ENCODE measurements at regions not wholly inside any gene's neighbourhood (a gene's known extent, or its start where the extent isn't known, plus 50 kb on each side); places are given as distances from the start of the nearest gene placed in this dataset.

DNA sequence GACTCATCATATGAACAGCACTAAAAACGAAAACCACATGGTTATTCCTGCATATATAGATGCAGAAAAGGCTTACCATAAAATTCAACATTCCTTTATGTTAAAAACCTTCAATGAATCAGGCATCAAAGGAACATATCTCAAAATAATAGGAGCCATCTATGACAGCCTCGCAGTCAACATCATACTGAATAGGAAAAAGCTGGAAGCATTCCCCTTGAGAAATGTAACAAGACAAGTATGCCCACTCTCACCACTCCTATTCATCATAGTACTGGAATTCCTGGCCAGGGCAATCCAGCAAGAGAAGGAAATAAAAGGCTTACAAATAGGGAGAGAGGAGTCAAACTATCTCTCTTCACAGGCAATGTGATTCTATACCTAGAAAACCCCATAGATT lies 179.6 kb upstream of the HTR2A start:
- no peak overlapping the region for H2AFZ ChIP-seq (ENCODE audit: low read depth, low read length, severe bottlenecking)
- no peaks in the 10 kb centered on the region for H3K79me2 ChIP-seq (ENCODE audit: insufficient read depth, low read length)
- H3K4me3 ChIP-seq (ENCODE audit: insufficient read depth, low read length, poor library complexity, severe bottlenecking), result no peak overlapping the region
- peaks cover 11% of the 10 kb centered on the region; the same call in 1 of the 2 replicates for H3K9me3 ChIP-seq (ENCODE audit: insufficient read depth, low read length)
- no peak overlapping the region for H3K27ac ChIP-seq (ENCODE audit: low read depth, low read length)
- H4K20me1 ChIP-seq (ENCODE audit: low read depth, low read length), result no peaks in the 10 kb centered on the region
- no peaks in the 10 kb centered on the region for H3K27me3 ChIP-seq (ENCODE audit: low read length)
- no peaks in the 10 kb centered on the region for H3F3A ChIP-seq (ENCODE audit: insufficient read depth)
- TF ChIP-seq, protein P1, sequence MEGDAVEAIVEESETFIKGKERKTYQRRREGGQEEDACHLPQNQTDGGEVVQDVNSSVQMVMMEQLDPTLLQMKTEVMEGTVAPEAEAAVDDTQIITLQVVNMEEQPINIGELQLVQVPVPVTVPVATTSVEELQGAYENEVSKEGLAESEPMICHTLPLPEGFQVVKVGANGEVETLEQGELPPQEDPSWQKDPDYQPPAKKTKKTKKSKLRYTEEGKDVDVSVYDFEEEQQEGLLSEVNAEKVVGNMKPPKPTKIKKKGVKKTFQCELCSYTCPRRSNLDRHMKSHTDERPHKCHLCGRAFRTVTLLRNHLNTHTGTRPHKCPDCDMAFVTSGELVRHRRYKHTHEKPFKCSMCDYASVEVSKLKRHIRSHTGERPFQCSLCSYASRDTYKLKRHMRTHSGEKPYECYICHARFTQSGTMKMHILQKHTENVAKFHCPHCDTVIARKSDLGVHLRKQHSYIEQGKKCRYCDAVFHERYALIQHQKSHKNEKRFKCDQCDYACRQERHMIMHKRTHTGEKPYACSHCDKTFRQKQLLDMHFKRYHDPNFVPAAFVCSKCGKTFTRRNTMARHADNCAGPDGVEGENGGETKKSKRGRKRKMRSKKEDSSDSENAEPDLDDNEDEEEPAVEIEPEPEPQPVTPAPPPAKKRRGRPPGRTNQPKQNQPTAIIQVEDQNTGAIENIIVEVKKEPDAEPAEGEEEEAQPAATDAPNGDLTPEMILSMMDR (IDR thresholded peaks at IDR 0.05; ENCODE audit: insufficient read depth, low read length, poor library complexity, severe bottlenecking), result no peak
- TF ChIP-seq EZH2phosphoT487 (conservative IDR thresholded peaks at IDR 0.05; ENCODE audit: low read length), result no peak
- H3K9ac ChIP-seq (ENCODE audit: low read length), result no peak overlapping the region
- no peaks in the 10 kb centered on the region for H3K9me2 ChIP-seq (replicated peaks; ENCODE audit: insufficient read depth, low read length)
- H3K4me2 ChIP-seq (ENCODE audit: low read depth, low read length, poor library complexity, severe bottlenecking), result no peak overlapping the region
- H3K36me3 ChIP-seq (ENCODE audit: low read length), result no peaks in the 10 kb centered on the region

DNA sequence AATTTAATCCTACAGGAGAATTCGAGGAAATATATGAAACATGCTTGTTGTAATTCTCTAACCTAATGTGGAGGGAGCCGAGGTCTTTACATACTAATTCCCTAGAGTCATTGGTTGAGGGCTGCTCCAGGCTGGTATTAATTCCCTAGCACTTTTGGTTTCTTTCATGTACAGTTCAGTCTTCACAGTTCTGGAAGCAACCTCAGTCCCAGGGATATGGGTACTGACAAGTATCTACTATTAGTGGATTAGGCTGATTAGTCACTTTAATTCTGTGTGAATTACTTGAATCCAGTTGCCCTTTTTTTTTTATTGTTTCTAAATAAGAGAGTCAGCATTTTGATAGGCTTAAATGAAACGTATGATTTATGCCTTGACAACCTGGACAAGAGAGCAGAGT lies 172.3 kb upstream of the HTR2A start:
- no peak overlapping the region for H3K27ac ChIP-seq (ENCODE audit: low read depth, low read length)
- no peaks in the 10 kb centered on the region for H3K79me2 ChIP-seq (ENCODE audit: insufficient read depth, low read length)
- no peaks in the 10 kb centered on the region for H3K36me3 ChIP-seq (ENCODE audit: low read length)
- no peaks in the 10 kb centered on the region for H3K9me2 ChIP-seq (replicated peaks; ENCODE audit: insufficient read depth, low read length)
- H2AFZ ChIP-seq (ENCODE audit: low read depth, low read length, severe bottlenecking), result no peak overlapping the region
- H3K9ac ChIP-seq (ENCODE audit: low read length), result no peak overlapping the region
- peaks cover 8% of the 10 kb centered on the region; the same call in 1 of the 2 replicates for H3K9me3 ChIP-seq (ENCODE audit: insufficient read depth, low read length)
- H3F3A ChIP-seq (ENCODE audit: insufficient read depth), result no peaks in the 10 kb centered on the region
- no peak overlapping the region for H3K4me2 ChIP-seq (ENCODE audit: low read depth, low read length, poor library complexity, severe bottlenecking)
- H3K4me3 ChIP-seq (ENCODE audit: insufficient read depth, low read length, poor library complexity, severe bottlenecking), result no peak overlapping the region
- TF ChIP-seq, protein P1 (IDR thresholded peaks at IDR 0.05; ENCODE audit: insufficient read depth, low read length, poor library complexity, severe bottlenecking), result no peak
- no peak for TF ChIP-seq EZH2phosphoT487 (conservative IDR thresholded peaks at IDR 0.05; ENCODE audit: low read length)
- H4K20me1 ChIP-seq (ENCODE audit: low read depth, low read length), result no peaks in the 10 kb centered on the region
- no peaks in the 10 kb centered on the region for H3K27me3 ChIP-seq (ENCODE audit: low read length)

DNA sequence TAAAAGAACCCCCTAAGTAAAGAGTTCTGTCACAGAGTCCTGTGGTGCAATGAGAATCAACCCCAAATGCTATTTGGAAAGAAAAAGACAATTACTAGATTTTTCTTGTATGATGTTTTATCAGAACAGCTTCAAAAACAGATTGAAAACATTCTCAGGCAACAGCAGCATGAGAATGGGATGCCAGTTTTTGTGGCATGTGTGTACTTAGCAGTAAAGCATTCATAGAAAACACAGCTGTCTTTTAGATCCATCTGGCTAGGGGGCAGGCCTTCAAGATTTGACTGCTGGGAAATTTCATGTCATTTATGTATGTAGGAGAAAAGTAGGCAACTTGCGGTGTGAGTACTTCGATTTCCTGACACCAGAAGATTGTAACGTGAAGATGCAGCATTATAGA lies 170.5 kb upstream of the HTR2A start:
- Histone ChIP-seq H3F3A (ENCODE audit: insufficient read depth) (no peaks in the 10 kb centered on the region), H2AFZ (ENCODE audit: low read depth, low read length, severe bottlenecking) (no peak overlapping the region), H3K9me3 (ENCODE audit: insufficient read depth, low read length) (no peaks in the 10 kb centered on the region), H3K9me2 (replicated peaks; ENCODE audit: insufficient read depth, low read length) (no peaks in the 10 kb centered on the region), H3K4me3 (ENCODE audit: insufficient read depth, low read length, poor library complexity, severe bottlenecking) (no peak overlapping the region), H3K4me2 (ENCODE audit: low read depth, low read length, poor library complexity, severe bottlenecking) (no peak overlapping the region), H3K36me3 (ENCODE audit: low read length) (no peaks in the 10 kb centered on the region), H3K9ac (ENCODE audit: low read length) (no peak overlapping the region), H3K79me2 (ENCODE audit: insufficient read depth, low read length) (no peaks in the 10 kb centered on the region), H3K27ac (ENCODE audit: low read depth, low read length) (no peak overlapping the region), H3K27me3 (ENCODE audit: low read length) (no peaks in the 10 kb centered on the region), H4K20me1 (ENCODE audit: low read depth, low read length) (no peaks in the 10 kb centered on the region)
- TF ChIP-seq, protein P1 (IDR thresholded peaks at IDR 0.05; ENCODE audit: insufficient read depth, low read length, poor library complexity, severe bottlenecking), result no peak
- no peak for TF ChIP-seq EZH2phosphoT487 (conservative IDR thresholded peaks at IDR 0.05; ENCODE audit: low read length)
